GM23338 (cell line): ENCODE measurements at regions not wholly inside any gene's neighbourhood (a gene's known extent, or its start where the extent isn't known, plus 50 kb on each side); places are given as distances from the start of the nearest gene placed in this dataset.

ENCODE experiments used
- ATAC-seq: fragments of 200-7000 bp; cut with Tn5 transposase; 3 replicates; pipeline ENCODE4 v1.9.1; 2020
- DNase-seq: peaks from one replicate; pipeline ENCODE4 v3.0.0-alpha.2; 2015; ENCODE audit warnings: low spot score
- H2AFZ ChIP-seq: fragments of 200-600 bp; sonication (generic); 2 replicates; pipeline ENCODE4 v1.8.0; 2016; ENCODE audit warnings: antibody characterized with exemption, mild to moderate bottlenecking, moderate library complexity
- H3F3A ChIP-seq: fragments of 200-600 bp; sonication (generic); replicated peaks from 2 replicates; pipeline ENCODE4 v1.8.0; 2017; ENCODE audit warnings: antibody characterized with exemption, mixed run types, low read depth
- H3K27ac ChIP-seq: fragments of 200-600 bp; sonication (generic); 2 replicates; pipeline ENCODE4 v1.6.1; 2016; ENCODE audit warnings: low read depth
- H3K27me3 ChIP-seq: fragments of 200-600 bp; sonication (generic); 2 replicates; pipeline ENCODE4 v1.8.0; 2016; ENCODE audit warnings: mild to moderate bottlenecking, mixed run types, moderate library complexity; ENCODE audit not compliant: insufficient read depth
- H3K36me3 ChIP-seq: fragments of 200-600 bp; sonication (generic); 2 replicates; pipeline ENCODE4 v1.8.0; 2016; ENCODE audit warnings: mild to moderate bottlenecking; ENCODE audit not compliant: insufficient read depth
- H3K4me1 ChIP-seq: fragments of 200-600 bp; sonication (generic); 2 replicates; pipeline ENCODE4 v1.8.0; 2016; ENCODE audit warnings: mild to moderate bottlenecking, moderate library complexity; ENCODE audit not compliant: insufficient read depth
- H3K4me2 ChIP-seq: fragments of 200-600 bp; sonication (generic); 2 replicates; pipeline ENCODE4 v1.7.1; 2017; ENCODE audit warnings: mixed run types
- H3K4me3 ChIP-seq: fragments of 200-600 bp; sonication (generic); 2 replicates; pipeline ENCODE4 v1.6.1; 2016; ENCODE audit warnings: mixed run types
- H3K79me2 ChIP-seq: fragments of 200-600 bp; sonication (generic); replicated peaks from 2 replicates; pipeline ENCODE4 v1.8.0; 2017; ENCODE audit warnings: mild to moderate bottlenecking; ENCODE audit not compliant: insufficient read depth
- H3K9me2 ChIP-seq: fragments of 200-600 bp; sonication (generic); 2 replicates; pipeline ENCODE4 v1.8.0; 2017; ENCODE audit not compliant: insufficient read depth
- H4K20me1 ChIP-seq: fragments of 200-600 bp; sonication (generic); replicated peaks from 2 replicates; pipeline ENCODE4 v1.8.0; 2017; ENCODE audit warnings: mild to moderate bottlenecking; ENCODE audit not compliant: insufficient read depth
- H3K27ac Mint-ChIP-seq: 2 replicates; pipeline ENCODE4 v1.8.0; 2020; ENCODE audit warnings: inconsistent platforms, mild to moderate bottlenecking, moderate library complexity, mixed read lengths
- H3K27me3 Mint-ChIP-seq: 3 replicates; pipeline ENCODE4 v1.8.0; 2022; ENCODE audit warnings: low read depth, mild to moderate bottlenecking, moderate library complexity, mixed read lengths, inconsistent platforms; ENCODE audit not compliant: insufficient read depth, poor library complexity
- H3K36me3 Mint-ChIP-seq: 3 replicates; pipeline ENCODE4 v1.8.0; 2021; ENCODE audit warnings: low read depth, mild to moderate bottlenecking, inconsistent platforms, moderate library complexity, mixed read lengths
- H3K4me1 Mint-ChIP-seq: 3 replicates; pipeline ENCODE4 v1.8.0; 2020; ENCODE audit warnings: mild to moderate bottlenecking, inconsistent platforms, mixed read lengths
- H3K4me3 Mint-ChIP-seq: 3 replicates; pipeline ENCODE4 v1.8.0; 2021; ENCODE audit warnings: moderate library complexity, mild to moderate bottlenecking, inconsistent platforms, mixed read lengths
- H3K9me3 Mint-ChIP-seq: 3 replicates; pipeline ENCODE4 v1.8.0; 2020; ENCODE audit warnings: moderate library complexity, mild to moderate bottlenecking, inconsistent platforms, mixed read lengths
- CREB1 ChIP-seq: fragments of 250-450 bp; sonication (Bioruptor Pico); IDR thresholded peaks from 2 replicates; pipeline ENCODE4 v1.5.0; 2020; ENCODE audit warnings: low read depth, mild to moderate bottlenecking, moderate library complexity
- CTCF ChIP-seq, 2 experiments: fragments of 200-600 bp in 1 of 2; sonication (generic) in 1 of 2; conservative IDR thresholded peaks; 2 replicates each; pipeline versions ENCODE4 v1.5.1 to v1.6.1; 2016 to 2017; ENCODE audit warnings: antibody characterized with exemption in 2 of 2, low read depth in 2 of 2, mild to moderate bottlenecking in 2 of 2, moderate library complexity in 1 of 2
- ETS1 ChIP-seq: IDR thresholded peaks from 2 replicates; pipeline ENCODE4 v1.6.1; 2016; ENCODE audit warnings: antibody characterized with exemption
- EZH2 ChIP-seq: fragments of 200-600 bp; sonication (generic); IDR thresholded peaks from one replicate; pipeline ENCODE4 v1.8.0; 2017; ENCODE audit warnings: antibody characterized with exemption, mild to moderate bottlenecking, low read depth; ENCODE audit not compliant: unreplicated experiment
- EZH2phosphoT487 ChIP-seq: fragments of 200-600 bp; sonication (generic); IDR thresholded peaks from one replicate; pipeline ENCODE4 v1.8.1; 2018; ENCODE audit warnings: antibody characterized with exemption; ENCODE audit not compliant: unreplicated experiment
- JUNB ChIP-seq: IDR thresholded peaks from one replicate; pipeline ENCODE4 v1.6.1; 2016; ENCODE audit warnings: antibody characterized with exemption; ENCODE audit not compliant: unreplicated experiment
- NANOG ChIP-seq: IDR thresholded peaks from 2 replicates; pipeline ENCODE4 v1.6.1; 2016; ENCODE audit warnings: antibody characterized with exemption, borderline replicate concordance
- POLR2AphosphoS5 ChIP-seq: IDR thresholded peaks from 2 replicates; pipeline ENCODE4 v1.6.1; 2016; ENCODE audit warnings: antibody characterized with exemption, low read depth
- STAT1 ChIP-seq: IDR thresholded peaks from one replicate; pipeline ENCODE4 v1.6.1; 2016; ENCODE audit warnings: antibody characterized with exemption; ENCODE audit not compliant: unreplicated experiment
- ZNF114 ChIP-seq: fragments of 250-450 bp; sonication (Bioruptor Pico); IDR thresholded peaks from 2 replicates; pipeline ENCODE4 v1.5.0; 2020; ENCODE audit warnings: mild to moderate bottlenecking, moderate library complexity
- ZNF331 ChIP-seq: fragments of 250-450 bp; sonication (Bioruptor Pico); IDR thresholded peaks from 2 replicates; pipeline ENCODE4 v1.5.0; 2020; ENCODE audit warnings: low read depth, mild to moderate bottlenecking, moderate library complexity
- ZNF462 ChIP-seq: fragments of 250-450 bp; sonication (Bioruptor Pico); IDR thresholded peaks from 2 replicates; pipeline ENCODE4 v1.5.0; 2020; ENCODE audit warnings: mild to moderate bottlenecking, moderate library complexity

- TF ChIP-seq ETS1, result no peak
- TF ChIP-seq STAT1, result no peak
- no peak for TF ChIP-seq ZNF462
- TF ChIP-seq NANOG, result no peak
- TF ChIP-seq EZH2phosphoT487, result no peak
- TF ChIP-seq POLR2AphosphoS5, result no peak
These were observed 559.3 kb upstream of the ZFP42 start (continued) for GRCh38 chr4:187436251-187436650.

GRCh38 chr4:187444061-187444460 is 551.5 kb upstream of the ZFP42 start:
- DNase-seq (no peak), ATAC-seq (no peak)
- Histone ChIP-seq H4K20me1 (no peaks in the 10 kb centered on the region), H3K4me2 (no peak overlapping the region), H3F3A (no peaks in the 10 kb centered on the region), H3K4me1 (no peaks in the 10 kb centered on the region), H3K9me2 (no peaks in the 10 kb centered on the region), H3K27me3 (no peaks in the 10 kb centered on the region), H3K36me3 (no peaks in the 10 kb centered on the region), H2AFZ (no peak overlapping the region), H3K79me2 (no peaks in the 10 kb centered on the region), H3K27ac (no peak overlapping the region), H3K4me3 (no peak overlapping the region)
- no peak overlapping the region for H3K27ac Mint-ChIP-seq
- H3K27me3 Mint-ChIP-seq, result no peaks in the 10 kb centered on the region
- no peak overlapping the region for H3K4me3 Mint-ChIP-seq
- H3K9me3 Mint-ChIP-seq, result no peaks in the 10 kb centered on the region
- no peaks in the 10 kb centered on the region for H3K36me3 Mint-ChIP-seq
- no peaks in the 10 kb centered on the region for H3K4me1 Mint-ChIP-seq
- TF ChIP-seq JUNB (no peak), CREB1 (CRISPR knock-in tag) (no peak), ETS1 (no peak), ZNF114 (CRISPR knock-in tag) (no peak), EZH2phosphoT487 (no peak), NANOG (no peak), EZH2 (no peak), CTCF (conservative IDR thresholded peaks at IDR 0.05; ENCODE audit: low read depth in 2 of 2) (no peak), STAT1 (no peak), ZNF331 (CRISPR knock-in tag) (no peak)
